SK-N-SH treated with all-trans-retinoic acid at 6 μM for 48 hours (cell line): ENCODE measurements at regions not wholly inside any gene's neighbourhood (a gene's known extent, or its start where the extent isn't known, plus 50 kb on each side); places are given as distances from the start of the nearest gene placed in this dataset.

Experiments
- ESRRG ChIP-seq: fragments of 250-450 bp; sonication (Bioruptor Pico); IDR thresholded peaks from 2 replicates; pipeline ENCODE4 v1.6.1; 2021; ENCODE audit warnings: mild to moderate bottlenecking
- RARB ChIP-seq: fragments of 250-450 bp; sonication (Bioruptor Pico); IDR thresholded peaks from 2 replicates; pipeline ENCODE4 v1.8.0; 2021; ENCODE audit warnings: mild to moderate bottlenecking, moderate library complexity
- SNAI2 ChIP-seq: fragments of 250-450 bp; sonication (Bioruptor Pico); IDR thresholded peaks from 2 replicates; pipeline ENCODE4 v1.5.0; 2020; ENCODE audit warnings: mild to moderate bottlenecking, moderate library complexity
- ZC3H10 ChIP-seq: fragments of 250-450 bp; sonication (Bioruptor Pico); IDR thresholded peaks from 2 replicates; pipeline ENCODE4 v1.5.1; 2021; ENCODE audit warnings: mild to moderate bottlenecking, moderate library complexity
- TF ChIP-seq, protein P1 (sequence below): fragments of 250-450 bp; sonication (Bioruptor Pico); IDR thresholded peaks from 2 replicates; pipeline ENCODE4 v1.5.1; 2020; ENCODE audit warnings: low read depth, mild to moderate bottlenecking, moderate library complexity
- TF ChIP-seq, protein P2 (sequence below): fragments of 250-450 bp; sonication (Bioruptor Pico); IDR thresholded peaks from 2 replicates; pipeline ENCODE4 v1.8.0; 2020; ENCODE audit warnings: mild to moderate bottlenecking, moderate library complexity, borderline replicate concordance

GRCh38 chr7:137130751-137131158 is 212.8 kb downstream of the PTN start:
- no peak for TF ChIP-seq ZC3H10 (CRISPR knock-in tag)
- TF ChIP-seq, protein P1, sequence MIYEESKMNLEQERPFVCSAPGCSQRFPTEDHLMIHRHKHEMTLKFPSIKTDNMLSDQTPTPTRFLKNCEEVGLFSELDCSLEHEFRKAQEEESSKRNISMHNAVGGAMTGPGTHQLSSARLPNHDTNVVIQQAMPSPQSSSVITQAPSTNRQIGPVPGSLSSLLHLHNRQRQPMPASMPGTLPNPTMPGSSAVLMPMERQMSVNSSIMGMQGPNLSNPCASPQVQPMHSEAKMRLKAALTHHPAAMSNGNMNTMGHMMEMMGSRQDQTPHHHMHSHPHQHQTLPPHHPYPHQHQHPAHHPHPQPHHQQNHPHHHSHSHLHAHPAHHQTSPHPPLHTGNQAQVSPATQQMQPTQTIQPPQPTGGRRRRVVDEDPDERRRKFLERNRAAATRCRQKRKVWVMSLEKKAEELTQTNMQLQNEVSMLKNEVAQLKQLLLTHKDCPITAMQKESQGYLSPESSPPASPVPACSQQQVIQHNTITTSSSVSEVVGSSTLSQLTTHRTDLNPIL (CRISPR knock-in tag) = no peak
- no peak for TF ChIP-seq SNAI2 (CRISPR knock-in tag)
- TF ChIP-seq, protein P2, sequence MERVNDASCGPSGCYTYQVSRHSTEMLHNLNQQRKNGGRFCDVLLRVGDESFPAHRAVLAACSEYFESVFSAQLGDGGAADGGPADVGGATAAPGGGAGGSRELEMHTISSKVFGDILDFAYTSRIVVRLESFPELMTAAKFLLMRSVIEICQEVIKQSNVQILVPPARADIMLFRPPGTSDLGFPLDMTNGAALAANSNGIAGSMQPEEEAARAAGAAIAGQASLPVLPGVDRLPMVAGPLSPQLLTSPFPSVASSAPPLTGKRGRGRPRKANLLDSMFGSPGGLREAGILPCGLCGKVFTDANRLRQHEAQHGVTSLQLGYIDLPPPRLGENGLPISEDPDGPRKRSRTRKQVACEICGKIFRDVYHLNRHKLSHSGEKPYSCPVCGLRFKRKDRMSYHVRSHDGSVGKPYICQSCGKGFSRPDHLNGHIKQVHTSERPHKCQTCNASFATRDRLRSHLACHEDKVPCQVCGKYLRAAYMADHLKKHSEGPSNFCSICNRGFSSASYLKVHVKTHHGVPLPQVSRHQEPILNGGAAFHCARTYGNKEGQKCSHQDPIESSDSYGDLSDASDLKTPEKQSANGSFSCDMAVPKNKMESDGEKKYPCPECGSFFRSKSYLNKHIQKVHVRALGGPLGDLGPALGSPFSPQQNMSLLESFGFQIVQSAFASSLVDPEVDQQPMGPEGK (CRISPR knock-in tag) = no peak
- no peak for TF ChIP-seq ESRRG
- TF ChIP-seq RARB = no peak
